Inflammatory macrophage treated with lipopolysaccharide for 4 hours (primary cell): ENCODE measurements at regions not wholly inside any gene's neighbourhood (a gene's known extent, or its start where the extent isn't known, plus 50 kb on each side); places are given as distances from the start of the nearest gene placed in this dataset.

Experiments
- DNase-seq: peaks from one replicate; pipeline ENCODE4 v3.0.0-alpha.2; 2020

GRCh38 chr5:155211764-155212163 lies 198.2 kb downstream of the KIF4B start:
- DNase-seq = no peak

- DNase-seq = no peak
Observed at GRCh38 chr5:155222393-155222792, 208.8 kb downstream of the KIF4B start.

- no peak for DNase-seq
Observed at GRCh38 chr5:155229135-155229534, 215.6 kb downstream of the KIF4B start.

- DNase-seq = no peak
Observed at GRCh38 chr5:155239803-155240202, 226.2 kb downstream of the KIF4B start.

GRCh38 chr5:155250596-155250995 lies 237.0 kb downstream of the KIF4B start:
- no peak for DNase-seq

GRCh38 chr5:155252025-155252424 lies 238.5 kb downstream of the KIF4B start:
- DNase-seq = no peak

- no peak for DNase-seq
Observed at GRCh38 chr5:155252717-155253116, 239.2 kb downstream of the KIF4B start.

GRCh38 chr5:155254399-155254798 lies 240.8 kb downstream of the KIF4B start:
- DNase-seq = no peak

GRCh38 chr5:155258161-155258560 lies 244.6 kb downstream of the KIF4B start:
- no peak for DNase-seq

- no peak for DNase-seq
Observed at GRCh38 chr5:155259648-155260047, 246.1 kb downstream of the KIF4B start.

- no peak for DNase-seq
Observed at GRCh38 chr5:155260798-155261197, 247.2 kb downstream of the KIF4B start.

- no peak for DNase-seq
Observed at GRCh38 chr5:155263381-155263780, 249.8 kb downstream of the KIF4B start.

- no peak for DNase-seq
Observed at GRCh38 chr5:155264809-155265208, 251.3 kb downstream of the KIF4B start.

GRCh38 chr5:155268770-155269425 lies 255.3 kb downstream of the KIF4B start:
- DNase-seq = no peak

- DNase-seq = no peak
Observed at GRCh38 chr5:155270725-155271124, 257.2 kb downstream of the KIF4B start.

GRCh38 chr5:155274484-155274883 lies 260.9 kb downstream of the KIF4B start:
- DNase-seq = no peak

- DNase-seq = no peak
Observed at GRCh38 chr5:155275222-155275621, 261.7 kb downstream of the KIF4B start.

GRCh38 chr5:155276231-155276630 lies 262.7 kb downstream of the KIF4B start:
- DNase-seq = no peak

- DNase-seq = no peak
Observed at GRCh38 chr5:155278532-155278931, 265.0 kb downstream of the KIF4B start.

GRCh38 chr5:155282503-155283107 lies 269.1 kb downstream of the KIF4B start:
- DNase-seq = no peak

- DNase-seq = no peak
Observed at GRCh38 chr5:155285706-155286105, 272.2 kb downstream of the KIF4B start.

GRCh38 chr5:155290937-155291336 lies 277.4 kb downstream of the KIF4B start:
- no peak for DNase-seq

GRCh38 chr5:155293605-155294178 lies 280.1 kb downstream of the KIF4B start:
- DNase-seq = no peak

GRCh38 chr5:155295111-155295510 lies 281.6 kb downstream of the KIF4B start:
- DNase-seq = no peak
